SK-N-MC (cell line): ENCODE measurements at regions not wholly inside any gene's neighbourhood (a gene's known extent, or its start where the extent isn't known, plus 50 kb on each side); places are given as distances from the start of the nearest gene placed in this dataset.

Source experiments
- DNase-seq: peaks from one replicate; pipeline ENCODE4 v3.0.0-alpha.2; 2011; ENCODE audit warnings: low read depth, low spot score
- H3K27ac ChIP-seq: fragments of 200-600 bp; sonication (generic); 2 replicates; pipeline ENCODE4 v1.5.1; 2016; ENCODE audit warnings: mixed run types
- H3K36me3 ChIP-seq: fragments of 200-600 bp; sonication (generic); 2 replicates; pipeline ENCODE4 v1.6.1; 2017; ENCODE audit warnings: antibody characterized with exemption, low read length, mixed read lengths; ENCODE audit not compliant: insufficient read depth
- H3K4me3 ChIP-seq: fragments of 200-600 bp; sonication (generic); 2 replicates; pipeline ENCODE4 v1.5.1; 2016
- H3K9ac ChIP-seq: fragments of 200-600 bp; sonication (generic); 2 replicates; pipeline ENCODE4 v1.8.0; 2017; ENCODE audit warnings: mixed run types, mixed read lengths; ENCODE audit not compliant: insufficient read length
- H3K9me3 ChIP-seq: fragments of 200-600 bp; sonication (generic); 2 replicates; pipeline ENCODE4 v1.6.1; 2017; ENCODE audit warnings: low read depth, mild to moderate bottlenecking, antibody characterized with exemption, low read length, moderate library complexity, mixed read lengths
- EZH2 ChIP-seq: fragments of 200-600 bp; sonication (generic); IDR thresholded peaks from one replicate; pipeline ENCODE4 v1.6.1; 2017; ENCODE audit warnings: antibody characterized with exemption
- FOXP2 ChIP-seq: optimal IDR thresholded peaks from 2 replicates; pipeline ENCODE3; 2011; ENCODE audit warnings: mild to moderate bottlenecking, moderate library complexity; ENCODE audit not compliant: insufficient read depth; ENCODE audit errors: extremely low read length, control extremely low read depth
- POLR2AphosphoS5 ChIP-seq: IDR thresholded peaks from 2 replicates; pipeline ENCODE4 v1.6.1; 2012; ENCODE audit warnings: mild to moderate bottlenecking, low read depth, low read length, borderline replicate concordance

DNA sequence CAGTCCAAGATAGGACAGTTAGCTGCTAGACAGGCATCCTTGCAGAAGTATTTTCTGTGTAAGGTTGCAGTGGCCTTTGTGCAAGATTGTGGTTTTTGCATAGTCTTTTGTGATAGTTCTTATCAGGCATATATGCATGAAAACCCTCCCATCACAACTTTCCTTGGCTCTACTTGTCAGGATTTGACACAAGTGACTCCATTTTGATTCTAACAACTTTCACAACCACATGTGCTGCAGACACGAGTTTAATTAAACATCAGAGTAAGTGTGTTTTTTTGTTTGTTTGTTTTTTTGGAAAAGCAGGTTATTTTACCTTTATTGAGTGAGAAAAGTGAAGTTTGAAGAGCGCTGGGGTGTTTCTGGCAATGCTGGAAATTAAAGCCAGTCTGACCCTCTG lies 902.0 kb upstream of the GCFC2 start:
- Histone ChIP-seq H3K9me3 (no peaks in the 10 kb centered on the region), H3K27ac (no peak overlapping the region), H3K36me3 (no peaks in the 10 kb centered on the region), H3K9ac (no peak overlapping the region), H3K4me3 (no peak overlapping the region)
- DNase-seq = no peak
- no peak for TF ChIP-seq POLR2AphosphoS5
- TF ChIP-seq FOXP2 = no peak
- no peak for TF ChIP-seq EZH2

DNA sequence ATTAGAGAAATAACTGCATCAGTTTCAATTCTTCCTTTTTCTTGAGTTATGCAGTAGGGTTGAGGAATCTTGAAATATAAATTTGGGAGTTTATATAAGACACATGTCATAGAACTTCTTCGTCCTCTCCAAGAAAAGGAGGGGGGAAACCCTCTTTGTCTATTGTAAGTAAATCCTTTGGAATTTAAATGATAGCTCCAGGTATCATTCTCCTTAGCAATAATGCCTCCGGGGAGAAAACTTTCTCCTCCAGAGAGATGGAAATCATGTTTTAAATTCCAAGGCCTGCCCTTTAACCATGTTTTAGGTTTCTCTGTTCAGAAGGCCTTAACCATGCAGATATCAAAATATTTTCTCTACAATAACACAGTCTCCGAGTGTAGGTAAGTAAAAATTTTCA lies 899.7 kb upstream of the GCFC2 start:
- TF ChIP-seq EZH2 = no peak
- no peak for TF ChIP-seq POLR2AphosphoS5
- no peak for TF ChIP-seq FOXP2
- Histone ChIP-seq H3K4me3 (no peak overlapping the region), H3K36me3 (no peaks in the 10 kb centered on the region), H3K9me3 (no peaks in the 10 kb centered on the region), H3K27ac (no peak overlapping the region), H3K9ac (no peak overlapping the region)
- no peak for DNase-seq

GRCh38 chr2:76599732-76600368 lies 889.1 kb upstream of the GCFC2 start:
- peak; percentile 80 for DNase-seq
- TF ChIP-seq EZH2 (no peak), FOXP2 (no peak), POLR2AphosphoS5 (no peak)
- no peak overlapping the region for H3K9ac ChIP-seq
- no peaks in the 10 kb centered on the region for H3K36me3 ChIP-seq
- H3K27ac ChIP-seq = no peak overlapping the region
- H3K4me3 ChIP-seq = no peak overlapping the region
- H3K9me3 ChIP-seq = no peaks in the 10 kb centered on the region

- Histone ChIP-seq H3K4me3 (no peak overlapping the region), H3K27ac (no peak overlapping the region), H3K36me3 (no peaks in the 10 kb centered on the region), H3K9ac (no peak overlapping the region), H3K9me3 (no peaks in the 10 kb centered on the region)
- no peak for TF ChIP-seq EZH2
- DNase-seq = no peak
These were observed 873.8 kb upstream of the GCFC2 start for GRCh38 chr2:76584474-76584873.

- DNase-seq = no peak
- H3K4me3 ChIP-seq = no peak overlapping the region
- H3K9ac ChIP-seq = no peak overlapping the region
- no peaks in the 10 kb centered on the region for H3K36me3 ChIP-seq
- H3K27ac ChIP-seq = no peak overlapping the region
- no peaks in the 10 kb centered on the region for H3K9me3 ChIP-seq
- TF ChIP-seq EZH2 = no peak
These were observed 869.2 kb upstream of the GCFC2 start for GRCh38 chr2:76579911-76580310.

- TF ChIP-seq EZH2 (no peak), POLR2AphosphoS5 (no peak), FOXP2 (no peak)
- H3K9ac ChIP-seq = no peak overlapping the region
These were observed 862.3 kb upstream of the GCFC2 start for GRCh38 chr2:76572981-76573380.

GRCh38 chr2:76569819-76570218 lies 859.1 kb upstream of the GCFC2 start:
- no peak for DNase-seq
- no peak overlapping the region for H3K9ac ChIP-seq
- H3K27ac ChIP-seq = no peak overlapping the region
- H3K9me3 ChIP-seq = no peaks in the 10 kb centered on the region
- no peak overlapping the region for H3K4me3 ChIP-seq
- no peaks in the 10 kb centered on the region for H3K36me3 ChIP-seq
- TF ChIP-seq EZH2 (no peak), POLR2AphosphoS5 (no peak), FOXP2 (no peak)

More at GRCh38 chr2:76572981-76573380, 862.3 kb upstream of the GCFC2 start:
- Histone ChIP-seq H3K27ac (no peak overlapping the region), H3K4me3 (no peak overlapping the region), H3K36me3 (no peaks in the 10 kb centered on the region), H3K9me3 (no peaks in the 10 kb centered on the region)
- DNase-seq = no peak

- no peak overlapping the region for H3K9ac ChIP-seq
- TF ChIP-seq FOXP2 (no peak), EZH2 (no peak), POLR2AphosphoS5 (no peak)
- no peak for DNase-seq
- no peak overlapping the region for H3K27ac ChIP-seq
- H3K4me3 ChIP-seq = no peak overlapping the region
- H3K9me3 ChIP-seq = no peaks in the 10 kb centered on the region
- no peaks in the 10 kb centered on the region for H3K36me3 ChIP-seq
These were observed 856.8 kb upstream of the GCFC2 start for GRCh38 chr2:76567478-76567877.

DNA sequence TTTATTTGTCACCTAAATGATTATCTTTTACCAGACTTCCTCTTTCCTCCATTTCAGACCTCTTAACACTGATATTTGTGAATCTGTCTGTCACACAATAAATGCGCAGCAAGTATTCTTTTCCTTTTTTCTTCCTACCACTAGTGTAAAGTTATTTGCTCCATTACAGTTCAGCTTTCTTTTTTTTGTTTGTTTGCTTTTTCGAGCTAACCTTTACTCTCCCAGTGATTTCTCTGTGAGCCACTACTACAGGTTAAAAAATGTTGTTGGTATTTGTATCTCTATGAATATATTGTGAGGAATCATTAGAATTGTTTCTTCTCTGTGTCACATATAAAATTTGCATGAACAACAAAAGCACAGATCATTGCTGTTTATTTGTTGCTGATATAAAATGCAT lies 854.0 kb upstream of the GCFC2 start:
- H3K27ac ChIP-seq = no peak overlapping the region
- no peak for DNase-seq

GRCh38 chr2:76563730-76564129 lies 853.0 kb upstream of the GCFC2 start:
- no peaks in the 10 kb centered on the region for H3K36me3 ChIP-seq
- H3K9me3 ChIP-seq = no peaks in the 10 kb centered on the region
- DNase-seq = no peak
- H3K9ac ChIP-seq = no peak overlapping the region
- H3K27ac ChIP-seq = no peak overlapping the region
- no peak for TF ChIP-seq EZH2
- no peak for TF ChIP-seq FOXP2
- no peak for TF ChIP-seq POLR2AphosphoS5
- H3K4me3 ChIP-seq = no peak overlapping the region

More for the DNA sequence above, 854.0 kb upstream of the GCFC2 start:
- TF ChIP-seq POLR2AphosphoS5 = no peak
- no peak for TF ChIP-seq FOXP2
- TF ChIP-seq EZH2 = no peak
- no peak overlapping the region for H3K9ac ChIP-seq
- H3K9me3 ChIP-seq = no peaks in the 10 kb centered on the region
- no peak overlapping the region for H3K4me3 ChIP-seq
- H3K36me3 ChIP-seq = no peaks in the 10 kb centered on the region
